Vagina (tissue), 2 donors: ENCODE measurements at regions not wholly inside any gene's neighbourhood (a gene's known extent, or its start where the extent isn't known, plus 50 kb on each side); places are given as distances from the start of the nearest gene placed in this dataset.

ENCODE experiments used
- CTCF ChIP-seq, 3 experiments: fragments of 450-650 bp in 2 of 3; fragments of 200-600 bp in 1 of 3; sonication (generic) in 1 of 3; IDR thresholded peaks; one replicate each; pipeline ENCODE4 v1.5.1; 2017 to 2019; ENCODE audit warnings: antibody characterized with exemption in 3 of 3, mild to moderate bottlenecking in 2 of 3, moderate library complexity in 2 of 3
- POLR2A ChIP-seq, 2 donors: fragments of 450-650 bp; IDR thresholded peaks; one replicate each; pipeline ENCODE4 v1.6.1; 2017; ENCODE audit warnings: antibody characterized with exemption in 2 of 2, mild to moderate bottlenecking in 2 of 2, moderate library complexity in 2 of 2
- POLR2AphosphoS5 ChIP-seq, 2 donors: sonication (generic); formaldehyde crosslinking; IDR thresholded peaks; one replicate each; pipeline ENCODE4 v1.9.0; 2017; ENCODE audit warnings: antibody characterized with exemption in 2 of 2, mild to moderate bottlenecking in 2 of 2, low read depth in 1 of 2; ENCODE audit not compliant: insufficient read depth in 1 of 2

- TF ChIP-seq CTCF (IDR thresholded peaks at IDR 0.05), result no peak
- no peak for TF ChIP-seq POLR2A (IDR thresholded peaks at IDR 0.05)
- TF ChIP-seq POLR2AphosphoS5 (IDR thresholded peaks at IDR 0.05; ENCODE audit: insufficient read depth in 1 of 2, low read depth in 1 of 2), result no peak
Measured at GRCh38 chr2:67218056-67218455, 179.1 kb upstream of the ETAA1 start.
